Activated CD4-positive, alpha-beta T cell treated with anti-CD3 and anti-CD28 coated beads, Interleukin-2, amount 50 U/mL, for 24 hours (primary cell): ENCODE measurements at regions not wholly inside any gene's neighbourhood (a gene's known extent, or its start where the extent isn't known, plus 50 kb on each side); places are given as distances from the start of the nearest gene placed in this dataset.
"Not testable (repeated sequence)": the region's sequence is repeated elsewhere in the genome, so short reads cannot be mapped to it uniquely, and the experiment has no call there.

Source experiments
- DNase-seq, 2 donors: peaks; one replicate each; pipeline ENCODE4 v3.0.0-alpha.2; 2020; ENCODE audit warnings: low read depth in 1 of 2, low spot score in 1 of 2

DNA sequence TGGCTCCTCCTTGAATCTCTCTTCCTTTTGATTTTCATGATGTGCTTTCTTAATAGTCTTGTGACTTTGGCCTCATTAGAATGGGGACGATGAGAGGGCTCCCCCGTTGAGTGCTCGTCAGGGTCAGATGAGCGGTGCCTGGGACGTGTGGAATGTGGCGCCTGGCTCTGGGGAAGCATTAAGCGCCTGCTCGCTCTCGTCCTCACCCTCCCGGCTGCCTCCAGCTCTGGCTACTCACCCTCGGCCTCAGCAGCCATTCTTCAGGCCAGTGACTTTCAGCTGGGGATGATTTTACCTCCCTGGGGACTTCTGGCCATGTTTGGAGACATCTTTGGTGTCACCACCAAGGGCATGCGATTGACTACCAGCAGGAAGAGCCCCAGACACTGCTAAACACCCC lies 69.7 kb downstream of the RPS6KA4 start:
- DNase-seq: no peak

DNA sequence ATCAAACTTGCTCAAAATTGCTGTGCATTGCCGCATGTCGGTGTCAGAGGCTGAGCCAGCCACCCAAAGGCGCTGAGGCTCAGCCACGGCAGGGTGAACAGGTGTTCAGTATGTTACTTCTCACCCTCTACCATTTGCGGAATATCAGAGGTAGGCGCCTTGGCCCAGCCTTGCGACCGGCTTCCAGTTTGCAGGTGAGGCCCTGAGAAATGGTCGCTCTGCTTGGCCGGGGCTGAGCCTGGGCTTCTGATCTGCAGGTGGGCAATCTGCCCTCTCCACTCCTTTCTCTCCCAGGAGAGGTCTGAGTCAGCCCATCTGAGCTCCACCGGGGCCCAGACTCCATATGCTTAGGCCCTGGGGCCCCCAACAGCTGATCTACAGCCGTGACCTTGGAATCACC lies 71.0 kb downstream of the RPS6KA4 start:
- DNase-seq: no peak

DNA sequence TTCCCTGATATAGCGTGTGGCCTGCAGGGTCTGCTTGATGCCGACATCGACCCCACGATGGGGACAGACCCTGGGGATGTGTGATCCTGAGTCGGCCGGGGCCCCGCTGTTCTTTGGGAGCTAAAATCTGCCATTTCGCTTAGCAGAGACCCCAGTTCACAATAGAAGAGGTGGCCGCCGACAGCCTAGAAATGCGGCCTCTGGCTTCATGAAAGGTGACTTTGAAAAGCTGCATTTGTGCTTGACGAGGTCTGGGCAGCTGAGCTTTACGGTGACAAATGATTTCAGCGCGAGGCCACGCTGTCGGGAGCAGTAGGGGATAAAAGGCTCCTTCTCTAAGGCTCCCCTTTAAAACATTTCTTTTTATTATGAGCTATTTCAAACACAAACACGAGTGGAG lies 71.7 kb downstream of the RPS6KA4 start:
- no peak for DNase-seq

DNA sequence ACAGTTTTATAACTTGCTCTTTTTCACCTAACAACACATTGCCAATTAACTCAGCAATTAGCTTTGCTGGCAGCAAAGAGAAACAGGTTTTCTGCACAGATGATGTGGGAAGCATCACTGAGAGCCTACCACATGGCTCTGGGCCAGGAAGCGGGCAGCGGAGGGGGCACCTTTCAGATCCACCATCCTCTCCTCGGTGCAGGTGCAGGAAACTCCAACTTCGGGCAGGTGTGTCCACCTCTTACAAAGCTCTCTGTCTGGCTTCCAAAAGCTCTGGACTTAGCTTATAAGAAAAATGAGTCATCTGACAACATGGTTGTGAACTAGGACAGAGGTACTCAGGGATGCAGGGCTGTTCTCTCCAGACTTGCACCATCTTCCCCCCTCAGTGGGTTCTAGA lies 77.0 kb downstream of the RPS6KA4 start:
- DNase-seq: no peak

DNA sequence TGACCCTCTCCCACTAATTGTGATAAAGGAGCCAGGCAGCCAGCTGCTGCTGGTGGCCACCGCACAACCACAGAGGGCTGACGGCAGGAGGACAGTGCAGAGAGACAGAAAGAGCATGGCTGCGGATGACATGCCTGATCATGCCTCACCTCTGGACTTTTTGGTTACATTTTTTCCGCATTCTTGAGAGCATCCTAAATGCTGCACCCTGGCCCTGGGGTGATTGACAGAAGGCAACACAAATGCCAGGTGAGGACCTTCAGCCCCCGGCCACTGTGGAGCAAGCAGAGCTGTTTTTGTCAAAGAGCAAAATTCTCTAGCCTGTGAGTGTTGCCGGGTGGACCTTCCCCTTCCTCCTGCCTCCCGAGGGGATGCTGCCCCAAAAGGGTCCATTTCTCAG lies 78.5 kb downstream of the RPS6KA4 start:
- no peak for DNase-seq

DNA sequence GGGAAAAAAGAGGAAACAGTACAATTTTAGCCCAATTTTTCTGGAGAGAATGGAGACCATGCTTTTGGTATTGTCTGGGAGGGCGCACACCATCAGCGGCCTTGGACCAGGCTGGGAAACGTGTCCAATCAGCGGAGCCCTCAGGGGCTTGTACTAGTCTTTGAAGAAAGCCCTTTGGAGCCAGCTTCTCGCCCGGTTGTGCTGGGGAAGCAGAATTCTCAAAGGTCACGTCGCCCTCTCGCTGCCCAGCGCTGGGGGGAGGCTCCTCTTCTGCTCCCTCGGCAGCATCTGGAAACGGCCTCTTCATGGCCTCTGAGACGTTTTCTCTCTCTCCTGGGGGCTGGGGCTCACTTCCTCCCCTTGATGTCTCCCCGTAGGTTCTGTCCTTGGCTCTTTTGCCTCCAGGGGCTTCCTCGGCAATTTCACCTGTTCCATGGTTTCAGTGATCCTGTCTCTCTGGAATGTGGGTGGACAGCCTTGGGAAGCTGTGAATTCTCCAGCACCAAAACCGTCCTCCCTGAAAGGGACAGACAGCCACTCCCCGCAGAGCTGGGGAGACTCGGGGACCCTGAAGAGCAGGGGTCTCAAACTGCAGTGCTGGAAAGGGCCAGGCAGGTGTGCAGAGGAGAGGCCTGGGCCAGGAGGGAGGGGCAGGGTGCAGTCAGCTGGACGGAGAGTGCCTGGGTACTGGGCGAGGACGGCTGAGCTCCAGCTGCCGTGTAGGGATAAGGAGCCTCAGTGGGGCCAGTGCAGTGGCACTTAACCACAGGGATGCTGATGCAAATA lies 80.2 kb downstream of the RPS6KA4 start:
- DNase-seq: no peak

DNA sequence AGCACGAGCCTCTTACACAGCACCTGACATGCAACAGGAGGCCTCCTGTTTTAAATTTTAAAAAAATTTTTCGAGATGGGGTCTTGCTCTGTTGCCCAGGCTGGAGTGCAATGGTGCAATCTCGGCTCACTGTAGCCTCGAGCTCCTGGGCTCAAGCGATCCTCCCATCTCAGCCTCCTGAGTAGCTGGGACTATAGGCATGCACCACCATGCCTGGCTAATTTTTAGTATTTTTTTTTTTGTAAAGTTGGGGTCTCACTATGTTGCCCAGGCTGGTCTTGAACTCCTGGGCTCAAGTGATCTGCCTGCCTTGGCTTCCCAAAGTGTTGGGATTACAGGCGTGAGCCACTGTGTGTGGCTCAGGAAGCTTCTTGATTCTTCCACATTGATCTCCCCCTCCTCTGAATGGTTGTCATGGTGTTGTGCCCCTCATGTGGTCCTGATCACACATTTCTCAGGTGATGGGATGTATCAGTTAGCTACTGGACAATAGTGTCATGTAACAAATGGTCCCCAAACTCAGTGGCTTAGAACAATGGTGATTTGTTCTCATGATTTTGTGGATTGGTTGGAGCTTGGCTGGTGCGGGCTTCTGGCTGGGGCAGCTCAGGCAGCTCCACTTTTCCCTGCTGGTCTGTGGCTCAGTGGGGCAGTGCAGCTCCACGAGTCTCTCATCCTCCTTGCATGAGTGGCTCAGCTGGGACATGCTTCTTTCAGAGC lies 81.0 kb downstream of the RPS6KA4 start:
- DNase-seq: not testable (repeated sequence)

DNA sequence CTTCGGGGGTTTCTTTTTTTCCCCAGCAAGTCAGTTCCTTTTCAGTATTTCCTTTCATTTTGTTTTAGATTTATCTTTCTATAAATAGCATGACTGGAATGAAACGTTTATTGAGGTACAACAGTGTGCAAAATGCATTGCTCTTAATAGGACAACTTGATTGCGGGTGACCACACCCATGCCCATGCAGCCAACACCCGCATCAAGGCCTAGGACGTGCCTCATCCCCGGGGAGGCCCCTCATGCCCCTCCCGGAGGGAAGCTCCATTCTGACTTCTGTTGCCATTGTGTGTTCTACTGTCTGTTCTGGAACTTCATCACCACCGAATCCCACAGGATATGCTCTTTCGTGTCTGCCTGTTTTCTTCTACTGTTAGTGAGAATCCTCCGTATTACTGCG lies 82.2 kb downstream of the RPS6KA4 start:
- no peak for DNase-seq

DNA sequence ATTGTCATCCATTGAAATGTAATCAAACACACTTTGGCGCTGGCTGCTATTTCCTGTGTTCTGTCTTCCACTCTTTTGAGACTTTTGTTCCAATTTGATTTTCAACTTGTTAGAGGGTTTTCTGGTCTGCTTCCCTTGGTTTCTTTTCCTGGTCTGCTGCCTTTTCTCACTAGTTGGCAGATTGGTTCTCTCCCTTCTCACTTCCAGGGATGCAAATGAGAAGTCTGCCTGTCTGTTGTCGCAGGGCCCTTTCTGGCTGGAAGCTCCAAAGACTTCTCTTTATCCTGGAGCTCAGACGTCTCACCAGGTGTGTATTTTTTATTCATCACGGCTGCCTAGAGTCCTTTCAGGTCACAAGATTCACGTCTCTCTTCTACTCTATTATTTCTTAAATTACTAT lies 84.0 kb downstream of the RPS6KA4 start:
- no peak for DNase-seq

DNA sequence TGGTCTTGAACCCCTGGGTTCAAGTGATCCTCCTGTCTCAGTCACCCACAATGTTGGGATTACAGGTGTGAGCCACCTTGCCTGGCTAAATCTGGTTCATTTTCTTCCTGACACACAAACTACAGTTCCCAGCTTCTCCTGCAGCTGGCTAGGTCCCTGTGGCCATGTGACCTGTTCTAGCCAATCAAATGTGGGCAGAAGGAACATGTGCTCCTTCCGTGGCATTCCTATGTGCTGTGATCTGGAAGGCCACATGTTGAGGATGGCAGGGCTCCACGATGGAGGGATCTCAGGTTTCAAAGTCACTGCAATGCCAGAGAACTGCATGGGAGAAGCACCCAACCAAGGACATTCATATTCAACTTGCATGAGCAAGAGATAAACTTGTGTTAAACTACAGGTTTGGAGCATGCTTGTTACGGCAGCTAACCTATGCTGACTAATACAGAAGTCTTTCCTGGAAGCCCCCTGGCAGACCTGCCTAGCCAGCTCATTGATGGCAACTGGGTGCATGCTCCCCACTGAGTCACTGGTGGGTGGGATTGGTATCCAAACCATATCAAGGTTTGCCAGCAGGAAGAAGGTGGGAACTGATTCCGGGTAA lies 86.0 kb downstream of the RPS6KA4 start:
- DNase-seq: no peak

DNA sequence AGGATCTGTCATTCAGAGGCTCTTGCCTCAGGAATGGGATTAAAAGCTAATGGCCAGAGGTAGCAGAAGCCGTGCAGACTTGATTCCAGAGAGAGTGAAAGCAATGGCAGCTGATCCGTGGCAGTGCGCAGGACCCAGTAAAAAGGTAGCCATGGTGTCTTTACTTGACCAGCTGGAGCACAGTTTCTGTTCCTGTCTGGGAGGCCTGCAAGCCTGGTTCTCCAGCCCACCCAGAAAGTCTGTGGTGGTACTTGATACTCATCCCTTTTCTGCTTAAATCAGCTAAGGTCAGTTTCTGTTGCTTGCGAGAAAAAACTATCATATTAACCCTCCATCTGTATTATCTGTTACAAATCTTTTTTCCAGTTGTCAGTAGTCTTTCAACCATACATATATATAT lies 86.7 kb downstream of the RPS6KA4 start:
- DNase-seq: no peak

DNA sequence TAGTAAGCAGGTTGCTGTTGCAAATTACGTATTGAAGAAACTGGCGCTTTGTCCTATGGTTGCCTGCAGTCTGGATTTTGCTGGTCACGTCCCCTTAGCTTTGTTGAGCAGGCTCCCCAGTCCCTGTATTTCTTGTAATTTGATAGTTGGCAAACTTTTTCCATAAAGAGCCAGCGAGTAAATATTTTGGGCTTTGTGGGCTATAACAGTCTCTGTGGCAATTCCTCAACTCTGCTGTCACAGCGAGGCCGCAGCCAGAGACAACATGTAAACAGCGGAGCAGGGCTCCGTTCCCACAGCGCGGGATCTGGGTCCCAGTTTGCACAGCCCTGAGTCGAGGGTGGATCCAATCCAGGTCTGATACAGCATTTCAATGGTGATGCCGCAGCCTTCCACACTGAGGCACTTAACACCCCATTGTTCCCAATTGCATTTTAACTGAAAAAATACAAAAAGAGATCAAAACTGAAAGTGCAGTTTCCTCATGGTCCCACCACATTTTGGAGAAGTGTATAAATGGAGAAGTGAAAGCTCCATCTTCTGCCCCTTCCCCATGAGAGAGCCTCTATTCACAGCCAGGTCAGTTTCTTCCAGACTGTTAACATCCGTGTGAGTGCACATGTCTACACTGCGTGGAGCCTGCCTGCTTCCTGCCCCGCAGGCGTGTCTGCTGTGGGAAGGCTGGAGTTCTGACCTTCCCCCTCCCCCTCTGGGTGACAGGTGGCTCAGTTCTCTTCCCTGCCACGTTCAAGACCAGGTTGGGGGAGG lies 89.1 kb downstream of the RPS6KA4 start:
- no peak for DNase-seq

DNA sequence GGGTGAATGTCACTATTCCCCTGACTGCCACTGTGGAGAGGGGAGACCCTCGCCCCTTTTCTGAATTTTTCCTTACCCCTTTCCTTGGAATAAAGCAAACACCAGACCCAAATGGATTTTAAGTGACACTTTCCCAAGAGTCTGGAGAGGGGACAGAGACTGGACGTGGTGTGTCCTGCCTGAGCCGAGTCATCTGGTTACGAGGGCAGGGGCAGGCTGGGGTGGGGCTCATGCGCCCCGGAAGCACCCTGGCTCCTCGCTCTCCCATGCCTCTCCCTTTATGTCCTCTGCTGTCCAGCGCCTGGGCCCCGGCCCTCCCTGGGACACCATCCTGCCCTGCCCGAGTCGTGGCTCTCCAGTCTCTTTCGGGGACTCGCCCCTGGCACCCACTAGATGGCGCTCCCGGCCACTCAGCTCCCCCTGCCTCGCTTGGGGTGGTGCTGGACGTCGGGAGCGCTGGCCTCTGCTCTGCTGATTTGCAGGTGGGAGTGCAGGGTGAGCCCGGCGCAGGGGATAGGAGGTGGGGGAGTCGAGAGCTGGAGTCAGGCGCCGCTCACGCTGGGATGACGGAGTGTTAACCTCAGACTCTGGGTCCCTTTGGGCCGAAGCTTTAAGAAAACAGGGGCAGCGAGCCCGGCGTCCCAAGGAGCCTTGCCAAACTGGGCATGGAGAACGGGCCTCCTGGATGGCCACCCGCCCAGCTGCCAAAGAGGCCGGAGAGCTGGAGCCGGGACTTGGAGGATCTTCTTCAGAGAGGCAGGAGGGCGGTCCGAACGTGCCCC lies 89.8 kb downstream of the RPS6KA4 start:
- peak; percentile 47 to 60 for DNase-seq

DNA sequence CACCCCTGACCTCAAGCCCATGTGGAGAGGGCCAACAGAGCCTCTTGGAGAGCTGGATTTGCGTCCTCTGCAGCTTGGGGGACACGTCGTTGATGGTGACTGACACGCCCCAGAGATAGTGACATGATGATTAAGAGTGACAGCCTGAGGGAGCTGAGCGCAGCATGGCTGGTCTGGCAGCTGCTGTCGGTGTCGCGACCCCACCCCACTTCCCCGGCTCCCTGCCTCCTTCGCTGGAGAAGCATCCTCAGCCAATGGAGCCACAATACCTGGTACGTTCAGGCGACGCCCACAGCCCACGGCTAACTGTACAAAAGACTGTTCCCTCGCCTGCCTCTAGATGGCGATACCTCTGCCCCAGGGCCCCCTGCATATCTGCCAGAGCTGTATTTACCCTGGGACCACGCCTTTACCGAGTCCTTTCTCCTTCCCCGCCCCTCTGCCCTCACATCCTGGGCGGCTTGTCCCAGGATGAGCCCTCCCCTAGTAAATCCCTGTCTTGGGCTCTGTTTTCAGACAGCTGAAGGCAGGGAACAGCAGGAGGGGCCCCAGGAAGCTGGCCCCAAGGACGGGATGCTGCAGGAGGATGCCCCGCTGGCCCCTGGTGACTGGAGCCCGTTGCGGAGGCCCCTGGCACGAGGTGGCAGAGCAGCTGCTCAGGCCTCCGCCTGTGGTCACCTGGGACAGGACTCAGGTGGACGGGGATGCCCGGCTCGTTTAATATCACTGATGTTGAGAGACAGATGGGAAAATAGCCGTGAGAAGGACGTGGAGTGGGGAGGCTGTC lies 90.6 kb downstream of the RPS6KA4 start:
- DNase-seq: peak; percentile 50 to 65

DNA sequence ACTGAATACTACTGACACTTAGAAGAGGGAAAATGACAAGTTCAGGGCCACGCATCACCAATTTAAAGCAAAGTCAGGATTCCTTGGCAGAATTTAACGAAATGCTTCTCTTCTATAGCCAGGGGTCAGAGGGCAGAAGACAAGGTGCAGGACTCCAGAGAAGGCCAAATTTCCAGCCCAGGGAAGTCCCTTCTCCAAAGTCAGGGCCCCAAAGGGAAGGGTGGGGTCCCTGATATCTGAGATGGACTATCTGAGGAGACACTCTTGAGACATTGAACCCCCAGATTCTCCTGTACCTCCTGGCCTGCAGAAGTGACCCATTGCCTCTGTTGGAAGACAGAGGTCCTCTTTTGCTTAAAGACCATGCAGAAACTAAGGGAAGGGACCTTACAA lies 91.2 kb downstream of the RPS6KA4 start:
- no peak for DNase-seq

DNA sequence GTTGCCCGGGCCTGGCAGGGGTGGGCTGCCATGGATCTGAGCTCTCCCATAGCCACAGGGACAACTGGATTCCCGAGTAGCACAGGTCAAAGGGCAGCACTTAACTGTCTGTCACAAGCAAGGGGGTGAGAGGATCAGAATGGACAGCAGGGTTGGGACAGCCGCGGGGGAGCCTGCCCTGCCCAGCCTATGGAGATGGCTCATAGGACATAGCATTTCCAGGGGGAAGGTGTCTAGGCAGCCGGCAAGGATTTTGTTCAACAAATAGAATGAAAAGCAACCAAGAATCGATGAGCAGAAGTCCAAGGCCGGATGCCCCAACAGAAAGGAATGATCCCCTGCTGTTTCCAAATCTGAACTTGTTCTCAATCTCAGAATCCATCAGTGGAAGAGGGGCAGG lies 92.9 kb downstream of the RPS6KA4 start:
- DNase-seq: no peak

DNA sequence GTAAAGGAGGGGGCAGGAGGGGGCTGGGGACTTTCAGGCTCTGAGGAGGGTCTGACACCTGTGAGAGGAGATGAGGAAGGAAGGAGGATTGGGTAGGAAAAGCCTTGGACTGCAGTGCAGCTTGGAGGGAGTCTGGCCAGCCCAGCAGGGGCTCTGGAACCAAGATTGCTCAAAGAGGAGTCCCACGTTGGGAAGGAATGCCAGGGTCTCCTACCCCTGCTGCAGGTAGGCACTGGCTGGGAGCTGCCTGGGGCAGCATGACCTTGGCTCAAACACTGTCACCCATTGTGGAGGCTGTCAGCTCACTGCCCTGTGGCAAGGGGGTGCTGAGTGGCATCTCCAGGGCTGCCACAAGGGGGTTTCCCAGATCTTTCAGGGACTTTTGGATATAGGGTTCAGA lies 94.5 kb downstream of the RPS6KA4 start:
- DNase-seq: no peak

DNA sequence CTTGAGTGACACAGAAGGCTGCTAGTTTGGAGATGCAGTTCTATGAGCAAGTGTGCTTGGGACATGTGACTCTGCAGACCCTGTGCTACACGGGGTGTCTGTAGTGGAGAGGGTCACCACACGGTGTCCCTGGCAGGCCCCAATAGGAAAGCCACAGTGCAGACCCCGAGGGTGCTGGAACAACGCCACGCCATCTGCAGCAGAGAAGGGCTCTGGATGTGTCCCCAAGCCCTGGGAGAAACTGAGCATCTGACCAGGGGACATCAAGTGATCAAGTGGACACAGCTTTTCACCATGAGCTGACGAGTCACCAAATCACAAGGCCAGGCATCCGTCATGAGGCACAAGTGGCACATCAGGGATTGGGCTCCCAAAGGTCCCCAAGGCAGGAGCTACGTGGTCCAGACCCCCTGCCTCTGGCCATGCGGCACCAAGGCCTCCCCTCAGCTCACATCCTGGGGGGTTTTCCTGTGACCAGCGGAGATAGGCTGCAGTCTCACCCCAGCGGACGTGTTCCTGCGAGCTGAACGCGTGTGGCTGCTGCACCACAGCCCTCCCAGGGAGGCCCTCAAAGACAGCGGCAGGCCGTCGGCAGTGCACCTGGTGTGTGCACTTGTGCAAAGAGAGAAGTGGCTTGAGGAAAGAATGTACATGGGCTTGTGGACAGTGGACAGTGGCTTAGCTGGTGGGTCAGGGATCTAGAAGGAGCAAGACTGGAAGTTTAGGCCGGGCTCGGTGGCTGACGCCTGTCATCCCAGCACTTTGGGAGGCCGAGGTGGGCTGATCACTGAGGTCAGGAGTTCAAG lies 96.7 kb downstream of the RPS6KA4 start:
- no peak for DNase-seq
